ENCODE measurements at regions not wholly inside any gene's neighbourhood (a gene's known extent, or its start where the extent isn't known, plus 50 kb on each side); places are given as distances from the start of the nearest gene placed in this dataset.
"Not testable (repeated sequence)": the region's sequence is repeated elsewhere in the genome, so short reads cannot be mapped to it uniquely, and the experiment has no call there.

DNA sequence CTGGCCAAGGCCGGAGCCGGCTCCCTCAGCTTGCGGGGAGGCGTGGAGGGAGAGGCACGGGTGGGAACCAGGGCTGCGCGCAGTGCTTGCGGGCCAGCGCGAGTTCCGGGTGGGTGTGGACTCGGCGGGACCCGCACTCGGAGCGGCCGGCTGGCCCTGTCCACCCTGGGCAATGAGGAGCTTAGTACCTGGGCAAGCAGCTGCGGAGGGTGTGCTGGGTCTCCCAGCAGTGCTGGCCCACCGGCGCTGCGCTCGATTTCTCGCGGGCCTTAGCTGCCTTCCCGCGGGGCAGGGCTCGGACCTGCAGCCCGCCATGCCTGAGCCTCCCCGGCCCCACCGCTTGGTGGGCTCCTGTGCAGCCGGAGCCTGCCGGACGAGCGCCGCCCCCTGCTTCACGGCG lies 91.4 kb upstream of the MAN1A1 start:
- no peak for DNase-seq

DNA sequence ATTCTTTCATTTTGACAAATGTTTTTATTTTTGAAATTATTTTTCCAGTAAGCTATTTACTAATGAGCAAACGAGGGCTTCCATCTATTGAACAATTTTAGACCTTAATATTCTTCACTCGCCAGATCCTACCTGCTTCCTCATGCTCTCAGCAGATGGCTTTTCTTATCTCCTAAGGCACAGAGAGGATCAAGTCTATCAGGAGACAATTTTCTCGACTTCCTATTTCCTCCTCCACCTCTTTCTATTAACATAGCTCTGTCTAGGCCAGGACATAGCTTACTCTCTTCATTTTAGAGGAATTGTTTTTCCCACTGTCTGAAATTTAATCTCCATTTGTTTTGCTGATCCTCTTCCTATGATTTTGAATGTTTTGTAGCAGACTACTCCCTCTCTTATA lies 87.0 kb upstream of the MAN1A1 start:
- no peak for DNase-seq

DNA sequence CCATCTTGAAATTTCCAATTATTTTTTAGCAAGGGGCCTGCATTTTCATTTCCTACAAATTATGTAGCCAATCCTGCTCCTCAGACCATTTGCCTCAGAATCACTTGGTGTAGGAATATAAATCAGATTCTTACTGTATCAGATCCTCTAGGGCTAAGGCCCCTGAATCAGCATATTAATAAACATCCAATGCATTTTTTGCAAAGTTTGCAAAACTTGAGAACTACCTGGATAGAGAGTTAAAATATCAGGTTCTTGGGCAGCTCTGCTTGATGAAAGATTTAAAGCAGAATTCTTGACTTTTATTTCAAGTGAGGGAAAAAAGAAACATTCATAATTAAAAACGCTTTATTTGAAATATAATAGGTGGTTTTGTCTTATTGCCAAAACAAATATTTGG lies 82.2 kb upstream of the MAN1A1 start:
- no peak for DNase-seq

DNA sequence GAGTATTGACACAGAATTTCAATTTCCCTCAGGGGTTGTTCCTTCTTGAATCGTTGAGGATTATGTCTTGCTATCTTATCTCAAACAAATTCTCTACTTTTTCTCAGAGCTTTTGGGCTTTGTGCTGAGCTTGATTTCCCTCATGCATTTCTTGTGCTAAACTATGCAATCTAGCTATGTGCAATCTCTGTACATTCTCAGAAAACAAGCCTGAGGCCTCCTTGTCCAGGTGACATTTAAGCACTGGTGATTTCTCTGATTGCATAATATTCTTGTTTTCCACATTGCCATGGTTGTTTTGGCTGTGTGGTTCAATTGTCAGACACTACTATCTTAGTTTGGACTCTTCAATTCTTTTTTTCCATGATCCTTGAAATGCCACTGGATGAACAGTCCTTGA lies 81.2 kb upstream of the MAN1A1 start:
- DNase-seq = no peak

DNA sequence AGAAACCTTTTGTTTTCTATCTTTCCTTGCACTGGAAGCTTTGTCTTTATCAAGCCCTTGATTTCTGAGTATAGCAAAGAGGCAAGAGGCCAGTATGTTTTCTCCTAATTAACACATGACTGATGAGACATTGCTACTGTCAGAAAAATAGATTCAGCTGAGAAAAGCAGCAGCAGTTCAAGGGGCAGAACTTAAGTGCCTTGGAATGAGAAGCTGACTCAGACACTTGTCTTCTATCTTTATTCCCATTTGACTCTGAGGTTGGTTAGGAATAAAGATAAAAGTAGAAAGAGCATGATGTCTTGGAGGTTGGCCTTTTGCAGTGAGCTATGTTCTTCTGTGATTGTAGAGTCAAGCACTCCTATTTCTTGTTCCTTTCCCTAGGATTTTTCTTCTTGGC lies 79.1 kb upstream of the MAN1A1 start:
- DNase-seq = no peak

DNA sequence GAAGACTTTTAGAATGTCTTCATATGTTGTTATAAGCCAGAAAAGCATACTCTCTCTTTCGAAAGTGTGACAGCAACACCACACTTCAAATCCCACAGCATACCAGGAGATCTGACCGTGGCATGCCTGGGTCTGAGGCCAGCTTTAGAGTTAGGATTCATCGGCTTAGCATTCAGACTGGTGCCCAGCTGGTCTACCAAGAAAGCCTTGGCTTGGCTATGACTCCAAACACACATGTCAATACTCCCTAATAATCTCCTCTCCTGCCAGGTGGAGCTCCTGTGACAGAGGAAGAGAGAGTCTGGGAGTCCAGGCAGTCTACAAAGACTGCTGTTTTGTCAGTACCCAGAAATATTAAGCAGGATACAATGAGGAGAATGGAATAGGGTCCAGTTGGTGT lies 77.1 kb upstream of the MAN1A1 start:
- no peak for DNase-seq

DNA sequence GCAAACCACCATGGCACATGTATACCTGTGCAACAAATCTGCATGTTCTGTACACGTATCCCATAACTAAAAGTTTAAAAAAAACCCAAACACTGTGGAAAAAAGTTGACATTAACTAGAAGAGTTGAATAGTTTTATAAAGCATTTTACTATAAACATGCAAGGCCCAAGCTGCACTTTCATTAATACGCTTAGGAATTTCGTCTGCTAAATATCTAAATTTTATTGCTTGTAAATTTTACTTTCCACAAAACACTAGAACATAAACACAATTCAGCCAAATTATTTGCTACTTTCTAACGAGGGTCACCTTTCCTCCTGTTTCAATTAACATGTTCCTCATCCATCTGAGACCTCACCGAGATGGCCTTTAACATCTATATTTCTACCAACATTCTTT lies 74.4 kb upstream of the MAN1A1 start:
- DNase-seq = no peak

DNA sequence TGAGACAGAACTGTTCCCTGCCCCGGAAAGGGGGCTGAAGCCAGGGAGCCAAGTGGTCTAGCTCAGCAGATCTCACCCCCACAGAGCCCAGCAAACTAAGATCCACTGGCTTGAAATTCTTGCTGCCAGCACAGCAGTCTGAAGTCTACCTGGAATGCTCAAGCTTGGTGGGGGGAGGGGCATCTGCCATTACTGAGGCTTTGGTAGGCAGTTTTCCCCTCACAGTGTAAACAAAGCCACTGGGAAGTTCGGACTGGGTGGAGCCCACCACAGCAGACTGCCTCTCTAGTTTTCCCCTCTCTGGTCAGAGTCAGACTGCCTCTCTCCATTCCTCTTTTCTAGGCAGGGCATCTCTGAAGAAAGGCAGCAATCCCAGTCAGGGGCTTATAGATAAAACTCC lies 68.5 kb upstream of the MAN1A1 start:
- DNase-seq = not testable (repeated sequence)

DNA sequence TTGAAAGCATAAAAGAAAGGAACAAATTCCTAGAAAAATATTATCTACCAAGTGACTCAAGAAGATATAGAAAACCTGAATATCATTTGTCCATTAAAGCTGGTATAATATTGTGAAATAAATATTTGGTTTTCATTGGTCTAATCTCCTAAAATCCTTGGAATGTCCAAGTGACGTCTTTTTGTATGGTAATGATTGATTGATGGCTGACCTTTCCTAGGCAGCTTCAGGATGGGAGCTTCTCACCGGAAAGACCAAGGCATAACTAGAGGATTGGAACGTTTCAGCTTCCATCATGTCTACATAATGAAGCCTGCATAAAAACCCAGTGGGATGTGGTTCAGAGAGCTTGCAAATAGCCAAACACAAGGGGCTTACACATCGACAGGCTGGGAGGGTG lies 57.6 kb upstream of the MAN1A1 start:
- no peak for DNase-seq

DNA sequence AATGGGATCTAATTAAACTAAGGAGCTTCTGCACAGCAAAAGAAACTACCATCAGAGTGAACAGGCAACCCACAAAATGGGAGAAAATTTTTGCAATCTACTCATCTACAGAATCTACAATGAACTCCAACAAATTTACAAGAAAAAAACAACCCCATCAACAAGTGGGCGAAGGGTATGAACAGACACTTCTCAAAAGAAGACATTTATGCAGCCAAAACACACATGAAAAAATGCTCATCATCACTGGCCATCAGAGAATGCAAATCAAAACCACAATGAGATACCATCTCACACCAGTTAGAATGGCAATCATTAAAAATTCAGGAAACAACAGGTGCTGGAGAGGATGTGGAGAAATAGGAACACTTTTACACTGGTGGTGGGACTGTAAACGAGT lies 55.6 kb upstream of the MAN1A1 start:
- DNase-seq = not testable (repeated sequence)

Measured in T-helper 2 cell (primary cell).